ENCODE measurements at regions not wholly inside any gene's neighbourhood (a gene's known extent, or its start where the extent isn't known, plus 50 kb on each side); places are given as distances from the start of the nearest gene placed in this dataset.
A peak's percentile ranks its signal among the peaks of the same experiment; 100 is the strongest.
"Not testable (repeated sequence)": the region's sequence is repeated elsewhere in the genome, so short reads cannot be mapped to it uniquely, and the experiment has no call there.

- no peak for DNase-seq (ENCODE audit: low read depth)
These were observed 155.5 kb downstream of the MTX2 start for GRCh38 chr2:176424746-176425145.

DNA sequence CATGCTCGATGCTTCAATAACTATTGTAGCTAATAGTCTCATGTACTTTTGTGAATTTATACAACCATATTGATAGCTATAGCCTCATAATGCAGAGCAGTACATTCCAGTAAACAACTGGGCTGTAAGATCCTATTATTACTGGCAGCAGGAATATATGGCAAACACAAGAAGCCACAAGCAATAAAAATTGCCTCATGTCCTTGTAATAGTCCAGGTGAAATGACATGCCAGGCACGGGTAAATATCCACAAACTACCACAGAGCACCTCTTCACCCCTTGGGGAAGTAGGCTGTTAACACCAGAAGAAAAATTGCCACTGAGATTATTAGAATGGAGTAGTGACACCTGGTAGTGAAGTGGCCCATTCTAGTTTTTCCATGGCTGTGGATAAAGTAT is 158.3 kb downstream of the MTX2 start:
- no peak for DNase-seq (ENCODE audit: low read depth)

GRCh38 chr2:176428944-176429469 is 159.8 kb downstream of the MTX2 start:
- not testable (repeated sequence) for DNase-seq (ENCODE audit: low read depth)

DNA sequence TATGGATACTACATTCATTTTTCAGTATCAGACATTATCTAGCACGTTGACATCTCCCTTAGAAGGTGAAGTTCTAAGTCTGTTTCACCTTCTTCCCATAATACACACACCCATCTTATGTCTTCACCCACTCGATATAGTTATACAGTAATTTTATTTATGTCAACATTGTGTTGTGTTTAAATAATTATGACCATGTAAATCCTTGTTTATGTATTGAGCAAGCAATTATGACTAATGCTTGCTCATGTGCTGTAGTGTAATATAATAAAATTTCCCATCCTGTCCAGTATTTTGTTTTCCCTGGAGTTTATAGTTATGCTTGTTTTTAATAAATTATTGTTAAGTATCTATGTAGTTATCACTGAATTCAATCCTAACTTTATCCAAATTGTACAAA is 163.2 kb downstream of the MTX2 start:
- no peak for DNase-seq (ENCODE audit: low read depth)

DNA sequence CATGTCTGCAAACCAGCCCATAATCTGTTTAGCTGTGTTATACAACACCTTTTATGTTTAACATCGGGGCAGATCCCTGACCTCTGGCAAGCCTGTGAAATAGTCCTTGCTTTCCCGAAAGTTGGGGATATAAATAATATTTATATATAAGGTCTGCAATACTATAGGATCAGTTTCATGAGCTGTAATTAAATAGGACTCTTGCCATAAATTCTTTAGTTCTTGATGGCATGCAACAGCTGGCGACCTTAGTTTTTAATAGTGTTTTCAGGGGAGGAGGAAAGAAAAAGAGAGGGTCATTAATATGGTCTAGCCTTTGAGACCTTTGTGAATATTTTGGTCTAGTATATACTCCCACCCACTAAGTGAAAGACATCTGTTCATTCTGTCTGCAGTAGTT is 166.5 kb downstream of the MTX2 start:
- no peak for DNase-seq (ENCODE audit: low read depth)

DNA sequence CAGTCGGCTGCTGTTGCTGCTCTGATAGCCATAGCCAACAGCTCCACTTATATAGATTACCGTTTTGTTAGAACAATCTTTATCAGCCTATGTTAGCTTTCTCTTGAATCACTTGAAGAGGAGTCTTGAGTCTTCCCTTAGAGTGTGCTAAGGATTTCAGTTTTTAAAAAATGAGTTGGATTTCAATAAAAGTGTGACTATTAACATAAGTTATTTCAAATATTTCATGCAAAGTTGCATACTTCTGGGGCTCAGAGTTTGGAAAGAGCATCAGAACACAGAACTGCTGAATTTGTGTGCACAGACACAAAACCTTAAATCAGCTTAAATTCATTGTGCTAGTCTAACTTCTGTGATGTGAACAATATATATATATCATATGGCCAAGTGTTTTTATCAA is 174.7 kb downstream of the MTX2 start:
- no peak for DNase-seq (ENCODE audit: low read depth)

- no peak for DNase-seq (ENCODE audit: low read depth)
These were observed 176.7 kb downstream of the MTX2 start for GRCh38 chr2:176445956-176446355.

DNA sequence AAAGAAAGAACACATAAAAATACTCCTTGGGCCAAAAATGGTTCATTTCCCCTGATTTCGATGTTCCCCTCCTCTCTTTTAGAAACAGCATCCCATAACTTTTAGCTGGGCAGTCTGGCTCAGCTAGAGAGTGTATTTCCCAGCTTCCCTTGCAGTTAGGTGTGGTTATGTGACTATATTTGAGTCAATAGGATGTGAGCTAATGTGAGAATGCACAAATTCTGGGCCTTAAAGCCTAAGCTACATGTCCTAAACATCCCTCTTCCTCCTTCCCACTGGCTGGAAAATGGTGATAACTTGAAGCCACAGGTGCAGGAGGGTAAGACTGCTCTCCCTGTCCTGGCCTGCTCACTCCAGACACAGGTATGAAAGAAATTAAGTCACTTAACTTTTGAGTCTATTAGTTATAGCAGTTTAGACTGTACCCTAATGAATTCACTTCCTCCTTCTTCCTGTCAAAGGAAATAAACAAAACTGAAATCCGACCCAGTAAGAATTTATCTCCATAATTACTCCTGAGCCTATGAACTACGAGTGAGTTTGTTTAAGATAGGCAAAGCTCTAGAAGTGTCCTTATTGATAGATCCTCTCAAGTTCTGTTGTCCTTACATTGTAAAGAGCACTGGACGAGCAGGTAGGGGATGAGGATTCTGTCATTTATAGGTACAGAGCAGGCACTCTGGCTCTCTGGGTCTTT is 177.6 kb downstream of the MTX2 start:
- no peak for DNase-seq (ENCODE audit: low read depth)

DNA sequence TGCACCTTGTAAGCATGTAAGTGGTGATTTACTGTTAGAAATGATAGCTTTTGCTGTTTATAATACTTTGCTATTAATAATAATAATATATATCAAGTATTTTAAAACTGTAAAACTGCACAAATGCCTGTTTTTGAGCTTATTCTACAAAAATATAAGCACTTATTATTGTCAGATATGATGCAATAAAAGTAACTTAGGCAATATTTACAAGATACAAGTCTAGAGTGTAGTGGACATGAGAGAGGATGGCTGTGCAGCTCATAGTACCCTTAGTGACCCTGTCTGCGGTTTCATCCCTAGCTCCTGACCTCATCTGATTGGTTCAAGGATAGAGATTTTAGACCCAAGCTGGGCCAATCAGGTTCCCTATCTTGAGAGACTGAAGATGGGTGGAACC is 178.4 kb downstream of the MTX2 start:
- no peak for DNase-seq (ENCODE audit: low read depth)

GRCh38 chr2:176449852-176450251 is 180.6 kb downstream of the MTX2 start:
- no peak for DNase-seq (ENCODE audit: low read depth)

- no peak for DNase-seq (ENCODE audit: low read depth)
These were observed 184.5 kb downstream of the MTX2 start for GRCh38 chr2:176453784-176454183.

GRCh38 chr2:176454893-176455815 is 185.9 kb downstream of the MTX2 start:
- DNase-seq (ENCODE audit: low read depth), result no peak

DNA sequence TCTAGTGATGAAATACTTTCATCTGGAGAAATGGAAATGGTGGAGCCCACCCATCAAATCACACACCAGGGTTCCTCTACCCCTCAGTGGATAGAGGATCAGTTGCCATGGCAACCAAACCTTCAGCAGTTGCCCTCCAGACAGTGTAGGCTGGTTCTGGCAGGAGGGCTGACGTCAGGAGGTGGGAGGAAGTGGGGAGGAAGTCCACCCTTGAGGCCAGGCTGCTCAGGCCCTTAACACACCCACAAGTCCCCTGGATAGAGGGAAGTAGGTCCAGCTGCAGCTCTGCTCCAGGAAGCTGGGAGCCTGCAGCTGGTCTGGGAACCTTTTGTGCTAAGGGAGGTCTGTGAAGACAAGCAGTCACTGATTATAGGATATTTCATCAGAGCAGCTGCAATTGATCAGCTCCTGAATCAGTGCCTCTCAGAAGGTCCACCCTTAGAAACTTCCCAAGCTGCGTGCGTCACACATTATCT is 186.6 kb downstream of the MTX2 start:
- DNase-seq (ENCODE audit: low read depth), result peak; percentile 93

DNA sequence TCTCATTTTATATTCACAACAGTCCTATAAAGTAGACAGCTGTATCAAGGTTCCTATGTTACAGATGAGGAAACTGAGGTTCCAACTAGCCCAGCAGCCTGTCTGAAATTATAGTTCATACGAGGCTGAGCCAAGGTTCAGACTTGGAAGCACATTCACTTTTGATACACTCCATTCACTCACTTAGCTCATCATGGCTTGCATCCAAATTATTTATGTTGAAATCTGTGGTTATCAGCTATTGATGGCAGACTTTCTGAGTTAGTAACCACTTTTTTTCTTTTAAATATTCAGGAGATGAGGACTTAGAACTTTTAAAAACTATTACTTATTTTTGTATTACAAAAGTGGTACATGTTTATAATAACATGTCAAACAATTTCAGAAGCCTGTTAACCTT is 188.2 kb downstream of the MTX2 start:
- no peak for DNase-seq (ENCODE audit: low read depth)

- peak; percentile 61 for DNase-seq (ENCODE audit: low read depth)
These were observed 192.0 kb downstream of the MTX2 start for GRCh38 chr2:176461098-176461808.

DNA sequence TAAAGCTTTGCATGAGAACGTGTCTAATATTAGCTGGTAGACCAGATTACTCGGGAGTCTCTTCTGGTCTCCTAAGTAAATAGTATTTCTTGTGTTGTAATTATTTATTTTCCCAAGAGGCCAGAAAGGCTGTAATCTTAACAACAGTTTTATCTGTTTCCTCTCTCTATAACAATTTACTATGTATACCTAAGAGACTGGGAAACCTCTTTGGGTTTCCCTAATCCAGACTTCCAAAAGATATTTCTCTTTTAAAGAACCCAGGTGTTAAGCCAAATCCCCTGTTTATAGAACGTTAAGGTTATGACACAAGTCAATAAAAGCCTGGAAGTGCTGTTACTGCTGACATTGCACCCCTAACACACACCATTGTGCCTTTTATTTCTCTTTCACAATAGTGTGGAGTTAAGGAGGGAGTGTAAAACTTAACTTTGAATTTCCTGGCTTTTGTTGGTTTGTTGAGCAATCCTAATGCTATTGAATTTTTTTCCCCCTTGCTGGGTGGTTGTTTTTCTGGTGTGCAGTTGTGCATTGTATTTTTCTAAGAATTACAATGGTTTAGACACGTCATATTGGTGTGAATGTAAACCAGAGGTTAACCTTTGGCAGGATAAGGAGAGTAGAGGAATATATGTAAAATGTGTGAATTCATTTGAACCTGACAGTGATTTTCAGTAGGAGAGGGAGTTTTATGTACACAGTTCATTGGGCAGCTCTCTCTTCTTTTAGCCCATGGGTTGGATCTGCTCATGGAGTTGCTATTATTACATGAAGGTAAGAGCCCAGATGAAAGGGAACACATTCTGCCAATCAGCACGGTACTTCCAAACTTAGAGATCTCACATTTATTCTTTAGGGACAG is 192.8 kb downstream of the MTX2 start:
- no peak for DNase-seq (ENCODE audit: low read depth)

GRCh38 chr2:176463546-176463945 is 194.3 kb downstream of the MTX2 start:
- DNase-seq (ENCODE audit: low read depth), result no peak

DNA sequence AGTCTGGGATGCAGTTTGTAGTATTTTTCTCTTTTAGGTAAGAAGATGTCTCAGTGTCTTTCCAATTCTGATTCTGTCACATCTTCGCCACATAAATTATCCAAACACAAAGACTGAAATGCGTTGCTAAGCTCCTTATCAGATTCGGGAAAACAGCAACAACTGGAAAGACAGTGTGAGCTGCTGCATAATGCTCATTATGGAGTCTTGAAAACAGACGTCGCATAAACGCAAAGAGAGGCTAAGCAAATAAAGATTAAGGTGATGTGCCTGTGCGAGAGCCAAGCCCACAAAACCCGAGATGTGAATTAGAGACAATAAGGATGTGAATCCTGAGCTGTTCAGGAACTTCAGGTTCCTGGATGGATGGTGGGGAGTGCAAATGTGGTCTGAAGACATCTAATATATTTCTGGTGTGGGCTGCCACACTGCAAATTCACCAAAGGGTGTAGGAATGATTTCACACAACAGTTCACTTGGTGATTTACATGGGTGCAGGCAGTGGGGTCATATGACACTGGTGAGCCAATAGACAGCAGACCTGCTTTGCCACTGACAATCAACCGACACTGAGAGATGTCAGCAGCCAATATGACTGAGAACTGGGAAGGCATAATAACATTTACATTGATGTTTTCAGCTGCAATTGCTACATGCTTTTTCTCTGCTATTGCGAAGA is 195.8 kb downstream of the MTX2 start:
- no peak for DNase-seq (ENCODE audit: low read depth)

- no peak for DNase-seq (ENCODE audit: low read depth)
These were observed 197.7 kb downstream of the MTX2 start for GRCh38 chr2:176466918-176467452.

- DNase-seq (ENCODE audit: low read depth), result no peak
These were observed 198.4 kb downstream of the MTX2 start for GRCh38 chr2:176467595-176467994.

Measured in HS-5 (cell line).